GM12891 (cell line): ENCODE measurements at regions not wholly inside any gene's neighbourhood (a gene's known extent, or its start where the extent isn't known, plus 50 kb on each side); places are given as distances from the start of the nearest gene placed in this dataset.

Source experiments
- POLR2A ChIP-seq: IDR thresholded peaks from 2 replicates; pipeline ENCODE4 v1.6.1; 2011; ENCODE audit warnings: low read depth, low read length, control low read depth
- POLR2AphosphoS5 ChIP-seq: IDR thresholded peaks from 2 replicates; pipeline ENCODE4 v1.6.1; 2011; ENCODE audit warnings: low read depth, low read length, control low read depth
- SPI1 ChIP-seq: IDR thresholded peaks from 2 replicates; pipeline ENCODE4 v1.6.1; 2011; ENCODE audit warnings: low read depth, low read length, control low read depth

GRCh38 chr16:17564856-17565255, 94.1 kb upstream of the XYLT1 start:
- no peak for TF ChIP-seq POLR2AphosphoS5
- TF ChIP-seq SPI1 = no peak
- no peak for TF ChIP-seq POLR2A
